ENCODE measurements at regions not wholly inside any gene's neighbourhood (a gene's known extent, or its start where the extent isn't known, plus 50 kb on each side); places are given as distances from the start of the nearest gene placed in this dataset.

GRCh38 chr2:5474716-5475115, 217.5 kb upstream of the SOX11 start:
- TF ChIP-seq, protein P1, sequence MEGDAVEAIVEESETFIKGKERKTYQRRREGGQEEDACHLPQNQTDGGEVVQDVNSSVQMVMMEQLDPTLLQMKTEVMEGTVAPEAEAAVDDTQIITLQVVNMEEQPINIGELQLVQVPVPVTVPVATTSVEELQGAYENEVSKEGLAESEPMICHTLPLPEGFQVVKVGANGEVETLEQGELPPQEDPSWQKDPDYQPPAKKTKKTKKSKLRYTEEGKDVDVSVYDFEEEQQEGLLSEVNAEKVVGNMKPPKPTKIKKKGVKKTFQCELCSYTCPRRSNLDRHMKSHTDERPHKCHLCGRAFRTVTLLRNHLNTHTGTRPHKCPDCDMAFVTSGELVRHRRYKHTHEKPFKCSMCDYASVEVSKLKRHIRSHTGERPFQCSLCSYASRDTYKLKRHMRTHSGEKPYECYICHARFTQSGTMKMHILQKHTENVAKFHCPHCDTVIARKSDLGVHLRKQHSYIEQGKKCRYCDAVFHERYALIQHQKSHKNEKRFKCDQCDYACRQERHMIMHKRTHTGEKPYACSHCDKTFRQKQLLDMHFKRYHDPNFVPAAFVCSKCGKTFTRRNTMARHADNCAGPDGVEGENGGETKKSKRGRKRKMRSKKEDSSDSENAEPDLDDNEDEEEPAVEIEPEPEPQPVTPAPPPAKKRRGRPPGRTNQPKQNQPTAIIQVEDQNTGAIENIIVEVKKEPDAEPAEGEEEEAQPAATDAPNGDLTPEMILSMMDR (IDR thresholded peaks at IDR 0.05 in 2 of 3, conservative IDR thresholded peaks at IDR 0.05 in 1 of 3; ENCODE audit: borderline replicate concordance in 1 of 3, insufficient read depth in 1 of 3, low read depth in 2 of 3, low read length in 2 of 3), result no peak
- TF ChIP-seq, protein P2, sequence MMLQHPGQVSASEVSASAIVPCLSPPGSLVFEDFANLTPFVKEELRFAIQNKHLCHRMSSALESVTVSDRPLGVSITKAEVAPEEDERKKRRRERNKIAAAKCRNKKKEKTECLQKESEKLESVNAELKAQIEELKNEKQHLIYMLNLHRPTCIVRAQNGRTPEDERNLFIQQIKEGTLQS (IDR thresholded peaks at IDR 0.05), result no peak
- TF ChIP-seq POLR2A (IDR thresholded peaks at IDR 0.05; ENCODE audit: borderline replicate concordance, extremely low read depth, insufficient read depth, insufficient read length) (no peak), REST (IDR thresholded peaks at IDR 0.05; ENCODE audit: low read depth) (no peak), EGR1 (IDR thresholded peaks at IDR 0.05; ENCODE audit: low read depth) (no peak), EZH2 (IDR thresholded peaks at IDR 0.05) (no peak), YY1 (IDR thresholded peaks at IDR 0.05; ENCODE audit: extremely low read depth, insufficient replicate concordance, low read depth, low read length) (no peak), POLR2AphosphoS5 (IDR thresholded peaks at IDR 0.05; ENCODE audit: low read depth, low read length) (no peak), ZFX (IDR thresholded peaks at IDR 0.05) (no peak), ZBTB33 (IDR thresholded peaks at IDR 0.05; ENCODE audit: extremely low read depth, insufficient replicate concordance, low read length) (no peak)
